ENCODE measurements at regions not wholly inside any gene's neighbourhood (a gene's known extent, or its start where the extent isn't known, plus 50 kb on each side); places are given as distances from the start of the nearest gene placed in this dataset.
A peak's percentile ranks its signal among the peaks of the same experiment; 100 is the strongest.

DNA sequence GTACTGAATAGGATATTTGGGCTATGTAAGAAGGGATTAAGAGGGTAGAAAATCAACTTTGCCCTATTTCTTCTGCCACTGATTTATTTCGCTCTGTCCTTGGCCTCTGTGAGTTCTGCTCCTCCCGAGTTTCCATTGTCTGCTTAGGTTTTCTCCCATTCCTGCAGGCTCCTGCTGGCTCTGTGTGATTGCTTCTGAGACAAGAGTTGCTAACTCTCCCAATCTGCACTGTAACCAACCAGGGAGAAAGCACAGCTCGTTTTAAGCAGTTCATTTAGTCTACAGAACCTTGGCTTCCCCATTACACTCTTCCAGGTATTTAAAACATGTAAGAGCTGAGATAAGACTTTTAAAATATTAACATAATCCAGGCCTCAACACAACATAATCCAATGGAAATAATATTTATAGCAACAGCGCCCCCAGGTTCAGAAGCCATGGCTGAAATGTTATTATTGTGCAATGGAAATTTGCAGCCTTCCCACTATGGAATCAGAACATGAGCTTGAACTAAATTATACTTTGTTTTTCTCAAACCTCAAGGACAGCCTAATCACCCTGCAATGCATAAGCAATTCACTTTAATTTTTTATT is 203.5 kb downstream of the ERCC6L2 start:
- TF ChIP-seq ZFX (IDR thresholded peaks at IDR 0.05) = no peak
- TF ChIP-seq, protein P1, sequence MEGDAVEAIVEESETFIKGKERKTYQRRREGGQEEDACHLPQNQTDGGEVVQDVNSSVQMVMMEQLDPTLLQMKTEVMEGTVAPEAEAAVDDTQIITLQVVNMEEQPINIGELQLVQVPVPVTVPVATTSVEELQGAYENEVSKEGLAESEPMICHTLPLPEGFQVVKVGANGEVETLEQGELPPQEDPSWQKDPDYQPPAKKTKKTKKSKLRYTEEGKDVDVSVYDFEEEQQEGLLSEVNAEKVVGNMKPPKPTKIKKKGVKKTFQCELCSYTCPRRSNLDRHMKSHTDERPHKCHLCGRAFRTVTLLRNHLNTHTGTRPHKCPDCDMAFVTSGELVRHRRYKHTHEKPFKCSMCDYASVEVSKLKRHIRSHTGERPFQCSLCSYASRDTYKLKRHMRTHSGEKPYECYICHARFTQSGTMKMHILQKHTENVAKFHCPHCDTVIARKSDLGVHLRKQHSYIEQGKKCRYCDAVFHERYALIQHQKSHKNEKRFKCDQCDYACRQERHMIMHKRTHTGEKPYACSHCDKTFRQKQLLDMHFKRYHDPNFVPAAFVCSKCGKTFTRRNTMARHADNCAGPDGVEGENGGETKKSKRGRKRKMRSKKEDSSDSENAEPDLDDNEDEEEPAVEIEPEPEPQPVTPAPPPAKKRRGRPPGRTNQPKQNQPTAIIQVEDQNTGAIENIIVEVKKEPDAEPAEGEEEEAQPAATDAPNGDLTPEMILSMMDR (conservative IDR thresholded peaks at IDR 0.05) = no peak; the same call in 1 of the 2 replicates
- H3K27ac ChIP-seq = no peak overlapping the region

DNA sequence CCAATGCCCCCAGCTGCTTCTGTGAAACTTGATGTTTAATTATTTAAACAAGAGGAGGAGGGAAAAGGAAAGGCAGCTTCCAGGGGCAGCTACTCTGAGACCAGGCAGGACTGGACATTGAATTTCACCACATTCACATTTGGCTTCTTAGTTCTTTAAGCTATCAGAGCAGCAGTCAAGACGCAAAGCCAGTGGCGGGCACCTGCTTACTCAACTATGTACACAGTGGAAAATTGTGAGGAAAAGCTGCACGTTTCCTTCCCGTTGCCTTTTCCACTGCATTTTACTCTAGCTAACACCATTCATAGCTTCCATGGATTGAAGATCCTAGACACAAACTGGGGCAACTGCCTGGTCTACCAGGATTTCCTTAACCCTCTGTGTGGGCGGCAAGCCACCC is 200.3 kb downstream of the ERCC6L2 start:
- TF ChIP-seq ZFX (IDR thresholded peaks at IDR 0.05) = no peak
- TF ChIP-seq, protein P1 (conservative IDR thresholded peaks at IDR 0.05) = no peak

DNA sequence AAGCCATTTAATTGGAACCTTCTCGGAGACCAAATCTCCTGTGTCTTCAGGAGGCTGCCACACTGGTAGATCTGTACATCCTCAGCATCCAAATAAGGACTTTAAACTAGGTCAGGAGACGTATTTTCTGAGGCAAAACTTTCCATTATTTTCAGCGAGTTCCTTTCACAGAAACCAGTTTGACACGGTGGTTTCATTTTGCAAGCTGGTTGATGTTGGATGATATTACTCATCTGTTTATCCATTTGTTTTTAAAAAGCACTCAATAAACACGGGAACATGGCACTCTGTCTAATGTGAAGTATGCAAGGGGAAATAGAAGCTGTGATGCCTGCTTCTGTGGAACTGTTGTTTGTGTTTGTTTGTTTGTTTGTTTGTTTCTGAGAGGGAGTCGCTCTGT is 199.6 kb downstream of the ERCC6L2 start:
- no peak overlapping the region for H3K27ac ChIP-seq
- TF ChIP-seq, protein P1 (conservative IDR thresholded peaks at IDR 0.05) = no peak
- no peak for TF ChIP-seq ZFX (IDR thresholded peaks at IDR 0.05)

More for the DNA sequence above, 200.3 kb downstream of the ERCC6L2 start:
- H3K27ac ChIP-seq = no peak overlapping the region

DNA sequence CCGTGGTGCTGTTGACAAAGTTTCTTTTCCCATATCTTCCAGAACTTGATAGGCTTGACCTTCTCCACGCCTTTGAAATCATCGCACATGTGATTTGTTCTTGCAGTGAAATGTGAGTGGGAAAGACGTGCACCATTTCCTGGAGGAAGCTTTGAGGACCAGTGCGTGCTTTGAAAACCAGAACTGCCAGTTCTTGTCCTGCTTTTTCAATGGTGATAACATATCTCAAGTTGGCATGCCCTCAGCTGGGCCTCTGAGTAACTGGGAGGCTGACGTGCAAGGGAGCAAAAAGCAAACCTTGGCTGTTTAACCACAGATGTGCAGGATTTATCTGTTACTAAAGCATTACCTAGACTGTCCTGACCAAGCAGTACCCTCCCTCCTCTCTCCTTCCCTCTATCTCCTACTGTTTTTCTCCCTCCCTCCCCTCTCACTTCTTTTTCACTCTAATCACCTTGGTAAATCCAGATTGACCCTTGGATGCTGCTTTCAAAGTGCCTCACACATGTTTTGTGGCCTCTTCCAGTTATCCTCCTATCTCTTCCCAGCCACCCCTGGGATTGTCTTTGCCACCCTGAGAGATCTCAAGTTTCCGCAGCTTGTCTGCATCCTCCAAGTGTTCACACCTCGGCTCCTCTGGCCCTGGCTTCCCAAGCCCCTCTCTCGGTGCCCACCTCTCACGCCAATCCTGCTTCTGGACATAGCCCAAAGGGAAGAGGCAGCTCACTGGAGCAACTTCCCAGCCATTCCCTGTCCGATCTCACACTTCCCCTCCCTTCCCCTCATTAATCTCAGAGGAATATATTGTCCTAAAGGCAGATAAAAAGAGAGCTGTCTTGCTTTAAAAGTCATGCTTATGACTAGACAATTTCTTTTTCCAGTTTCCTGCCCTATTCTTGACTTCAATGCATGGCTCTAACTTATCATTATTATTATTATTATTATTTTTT is 198.3 kb downstream of the ERCC6L2 start:
- TF ChIP-seq, protein P1 (conservative IDR thresholded peaks at IDR 0.05) = no peak
- TF ChIP-seq ZFX (IDR thresholded peaks at IDR 0.05) = no peak
- peak overlapping the region; percentile 68 for H3K27ac ChIP-seq

DNA sequence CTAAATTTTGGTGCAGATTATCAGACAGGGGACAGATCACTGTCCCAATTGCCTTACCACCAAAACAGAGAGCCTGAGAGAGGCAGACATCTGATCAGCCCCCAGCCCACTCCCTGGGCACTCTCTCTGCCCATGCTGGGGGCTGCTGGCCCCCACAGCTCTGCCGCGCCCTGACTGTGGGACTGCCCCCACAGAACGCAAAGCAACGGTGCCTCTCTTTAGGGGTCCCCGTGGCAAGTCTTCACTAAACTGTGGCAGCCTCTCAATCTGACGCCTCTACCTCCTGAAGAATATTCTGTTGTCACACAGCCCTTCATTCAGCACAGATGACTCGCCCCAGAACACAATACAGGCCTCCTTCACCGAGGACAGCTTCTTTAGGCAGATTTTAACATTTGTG is 197.4 kb downstream of the ERCC6L2 start:
- TF ChIP-seq ZFX (IDR thresholded peaks at IDR 0.05) = no peak
- TF ChIP-seq, protein P1 (conservative IDR thresholded peaks at IDR 0.05) = no peak
- peak overlapping the region; percentile 68 for H3K27ac ChIP-seq

DNA sequence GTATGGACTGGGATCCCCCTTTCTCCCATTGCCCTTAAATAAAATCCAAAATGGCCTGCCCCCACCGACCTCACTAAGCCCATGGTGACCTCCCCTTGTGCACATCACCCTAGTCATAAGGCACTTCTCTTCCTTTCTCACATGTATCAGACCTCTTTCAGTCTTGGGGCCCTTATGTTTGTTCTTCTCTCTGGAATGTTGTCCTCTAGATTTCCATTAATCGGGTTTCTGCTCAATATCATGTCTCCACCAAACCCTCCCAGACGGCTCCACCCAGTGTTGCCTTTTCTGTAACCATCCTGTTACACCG is 196.3 kb downstream of the ERCC6L2 start:
- H3K27ac ChIP-seq = no peak overlapping the region; the same call in 1 of the 2 replicates
- TF ChIP-seq, protein P1 (conservative IDR thresholded peaks at IDR 0.05) = no peak; the same call in 1 of the 2 replicates
- no peak for TF ChIP-seq ZFX (IDR thresholded peaks at IDR 0.05)

All from C4-2B (cell line).